ENCODE measurements at regions not wholly inside any gene's neighbourhood (a gene's known extent, or its start where the extent isn't known, plus 50 kb on each side); places are given as distances from the start of the nearest gene placed in this dataset.

GRCh38 chr3:193754719-193755118 lies 161.7 kb downstream of the OPA1 start:
- DNase-seq (ENCODE audit: low read depth), result no peak

- DNase-seq (ENCODE audit: low read depth), result no peak
These were observed 163.5 kb downstream of the OPA1 start for GRCh38 chr3:193756536-193756935.

- no peak for DNase-seq (ENCODE audit: low read depth)
These were observed 164.4 kb downstream of the OPA1 start for GRCh38 chr3:193757457-193757856.

GRCh38 chr3:193761969-193762368 lies 169.0 kb downstream of the OPA1 start:
- no peak for DNase-seq (ENCODE audit: low read depth)

GRCh38 chr3:193762657-193763056 lies 169.6 kb downstream of the OPA1 start:
- no peak for DNase-seq (ENCODE audit: low read depth)

GRCh38 chr3:193764959-193765358 lies 172.0 kb downstream of the OPA1 start:
- DNase-seq (ENCODE audit: low read depth), result no peak

GRCh38 chr3:193767353-193768069 lies 174.5 kb downstream of the OPA1 start:
- no peak for DNase-seq (ENCODE audit: low read depth)

GRCh38 chr3:193768070-193768394 lies 175.0 kb downstream of the OPA1 start:
- DNase-seq (ENCODE audit: low read depth), result no peak

- no peak for DNase-seq (ENCODE audit: low read depth)
These were observed 176.4 kb downstream of the OPA1 start for GRCh38 chr3:193769437-193769836.

- DNase-seq (ENCODE audit: low read depth), result no peak
These were observed 178.1 kb downstream of the OPA1 start for GRCh38 chr3:193771011-193771652.

- DNase-seq (ENCODE audit: low read depth), result no peak
These were observed 178.8 kb downstream of the OPA1 start for GRCh38 chr3:193771653-193772421.

GRCh38 chr3:193772422-193772763 lies 179.4 kb downstream of the OPA1 start:
- no peak for DNase-seq (ENCODE audit: low read depth)

- no peak for DNase-seq (ENCODE audit: low read depth)
These were observed 180.5 kb downstream of the OPA1 start for GRCh38 chr3:193773266-193774220.

- no peak for DNase-seq (ENCODE audit: low read depth)
These were observed 181.4 kb downstream of the OPA1 start for GRCh38 chr3:193774272-193774915.

- DNase-seq (ENCODE audit: low read depth), result no peak
These were observed 181.9 kb downstream of the OPA1 start for GRCh38 chr3:193774916-193775285.

- DNase-seq (ENCODE audit: low read depth), result no peak
These were observed 182.5 kb downstream of the OPA1 start for GRCh38 chr3:193775421-193776077.

- DNase-seq (ENCODE audit: low read depth), result no peak
These were observed 183.8 kb downstream of the OPA1 start for GRCh38 chr3:193776626-193777358.

GRCh38 chr3:193777524-193777923 lies 184.5 kb downstream of the OPA1 start:
- DNase-seq (ENCODE audit: low read depth), result no peak

GRCh38 chr3:193778676-193779075 lies 185.7 kb downstream of the OPA1 start:
- no peak for DNase-seq (ENCODE audit: low read depth)

- no peak for DNase-seq (ENCODE audit: low read depth)
These were observed 186.9 kb downstream of the OPA1 start for GRCh38 chr3:193779933-193780332.

GRCh38 chr3:193780397-193780796 lies 187.4 kb downstream of the OPA1 start:
- no peak for DNase-seq (ENCODE audit: low read depth)
